PC-9 (cell line): ENCODE measurements at regions not wholly inside any gene's neighbourhood (a gene's known extent, or its start where the extent isn't known, plus 50 kb on each side); places are given as distances from the start of the nearest gene placed in this dataset.

Experiments
- EZH2 ChIP-seq: fragments of 200-600 bp; sonication (generic); IDR thresholded peaks from 2 replicates; pipeline ENCODE4 v1.8.0; 2017; ENCODE audit warnings: antibody characterized with exemption, low read depth
- TF ChIP-seq, protein P1 (sequence below): fragments of 200-600 bp; sonication (generic); conservative IDR thresholded peaks from 2 replicates; pipeline ENCODE4 v1.6.1; 2017; ENCODE audit warnings: mixed run types, antibody characterized with exemption, mild to moderate bottlenecking, moderate library complexity

DNA sequence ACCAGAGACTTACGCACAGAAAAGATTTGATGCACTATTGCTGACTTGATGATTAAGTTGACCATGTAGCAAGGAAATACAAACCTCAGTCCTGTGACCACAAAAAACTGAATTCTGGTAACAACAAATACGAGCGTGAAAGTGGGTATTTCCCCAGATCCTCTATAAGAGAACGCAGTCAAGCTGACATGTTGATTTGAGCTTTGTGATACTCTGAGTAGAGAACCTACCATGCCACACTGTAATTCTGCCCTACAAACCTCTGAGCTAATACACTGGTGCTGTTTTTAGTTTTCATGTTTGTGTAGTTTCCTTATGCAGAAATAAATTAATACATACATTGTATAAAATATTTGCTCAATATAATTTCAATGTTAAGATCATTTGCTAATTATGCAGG is 565.6 kb upstream of the EPHA5 start:
- TF ChIP-seq, protein P1, sequence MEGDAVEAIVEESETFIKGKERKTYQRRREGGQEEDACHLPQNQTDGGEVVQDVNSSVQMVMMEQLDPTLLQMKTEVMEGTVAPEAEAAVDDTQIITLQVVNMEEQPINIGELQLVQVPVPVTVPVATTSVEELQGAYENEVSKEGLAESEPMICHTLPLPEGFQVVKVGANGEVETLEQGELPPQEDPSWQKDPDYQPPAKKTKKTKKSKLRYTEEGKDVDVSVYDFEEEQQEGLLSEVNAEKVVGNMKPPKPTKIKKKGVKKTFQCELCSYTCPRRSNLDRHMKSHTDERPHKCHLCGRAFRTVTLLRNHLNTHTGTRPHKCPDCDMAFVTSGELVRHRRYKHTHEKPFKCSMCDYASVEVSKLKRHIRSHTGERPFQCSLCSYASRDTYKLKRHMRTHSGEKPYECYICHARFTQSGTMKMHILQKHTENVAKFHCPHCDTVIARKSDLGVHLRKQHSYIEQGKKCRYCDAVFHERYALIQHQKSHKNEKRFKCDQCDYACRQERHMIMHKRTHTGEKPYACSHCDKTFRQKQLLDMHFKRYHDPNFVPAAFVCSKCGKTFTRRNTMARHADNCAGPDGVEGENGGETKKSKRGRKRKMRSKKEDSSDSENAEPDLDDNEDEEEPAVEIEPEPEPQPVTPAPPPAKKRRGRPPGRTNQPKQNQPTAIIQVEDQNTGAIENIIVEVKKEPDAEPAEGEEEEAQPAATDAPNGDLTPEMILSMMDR, result no peak
- no peak for TF ChIP-seq EZH2
